ENCODE measurements at regions not wholly inside any gene's neighbourhood (a gene's known extent, or its start where the extent isn't known, plus 50 kb on each side); places are given as distances from the start of the nearest gene placed in this dataset.

DNA sequence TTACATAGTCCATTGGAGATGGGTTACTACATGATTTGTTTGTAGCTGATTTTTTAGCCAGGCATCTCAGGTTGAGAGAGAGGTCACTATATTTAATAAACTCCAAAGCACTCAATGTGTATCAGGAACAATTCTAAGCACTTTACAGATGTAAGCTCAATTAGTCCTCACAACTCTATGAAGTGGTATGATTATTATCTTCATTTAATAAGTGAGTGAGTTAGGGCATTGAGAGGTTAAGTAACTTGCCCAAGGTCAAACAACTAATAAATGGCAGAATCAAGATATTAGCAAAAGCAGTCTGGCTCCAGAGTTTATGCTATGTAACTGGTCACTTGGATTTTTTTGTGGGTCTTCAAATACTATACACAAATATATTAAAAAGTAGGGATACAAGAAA lies 56.3 kb upstream of the ABI3BP start:
- TF ChIP-seq POLR2AphosphoS5 (IDR thresholded peaks at IDR 0.05; ENCODE audit: low read depth, low read length) (no peak), POLR2A (IDR thresholded peaks at IDR 0.05; ENCODE audit: low read depth, low read length) (no peak)

Data from GM12891 (cell line).